Gastroesophageal sphincter (tissue), 4 donors: ENCODE measurements at regions not wholly inside any gene's neighbourhood (a gene's known extent, or its start where the extent isn't known, plus 50 kb on each side); places are given as distances from the start of the nearest gene placed in this dataset.

ENCODE experiments used
- ATAC-seq: fragments of 150-250 bp; one replicate; pipeline ENCODE4 v1.9.1; 2016; ENCODE audit warnings: mild to moderate bottlenecking, moderate library complexity
- H3K27ac ChIP-seq, 4 donors: fragments of 200-600 bp; sonication (generic) in 3 of 4; 1 replicate in 3 of 4; 2 replicates in 1 of 4; pipeline ENCODE4 v1.5.1; 2016 to 2019
- H3K27me3 ChIP-seq: fragments of 200-600 bp; sonication (generic); one replicate; pipeline ENCODE4 v1.5.1; 2019
- H3K36me3 ChIP-seq, 2 donors: fragments of 200-600 bp; sonication (generic); one replicate each; pipeline ENCODE4 v1.5.1; 2019; ENCODE audit warnings: control low read depth in 1 of 2
- H3K4me1 ChIP-seq, 3 donors: fragments of 200-600 bp; sonication (generic); 1 replicate in 2 of 3; 2 replicates in 1 of 3; pipeline ENCODE4 v1.5.1; 2016 to 2019; ENCODE audit warnings: control low read depth in 2 of 3
- H3K4me3 ChIP-seq, 2 donors: fragments of 200-600 bp; sonication (generic); one replicate each; pipeline ENCODE4 v1.5.1; 2019; ENCODE audit warnings: mild to moderate bottlenecking in 1 of 2, moderate library complexity in 1 of 2
- H3K9me3 ChIP-seq, 3 donors: fragments of 200-600 bp; sonication (generic); one replicate each; pipeline ENCODE4 v1.5.1; 2017 to 2019; ENCODE audit warnings: control low read depth in 2 of 3
- EP300 ChIP-seq: sonication (generic); formaldehyde crosslinking; IDR thresholded peaks from one replicate; pipeline ENCODE4 v1.6.1; 2017; ENCODE audit warnings: antibody characterized with exemption, mild to moderate bottlenecking
- POLR2A ChIP-seq, 2 donors: fragments of 450-650 bp; IDR thresholded peaks; one replicate each; pipeline ENCODE4 v1.6.1; 2017; ENCODE audit warnings: antibody characterized with exemption in 2 of 2, mild to moderate bottlenecking in 2 of 2, moderate library complexity in 1 of 2
- POLR2AphosphoS5 ChIP-seq: sonication (generic); formaldehyde crosslinking; IDR thresholded peaks from one replicate; pipeline ENCODE4 v1.6.1; 2017; ENCODE audit warnings: antibody characterized with exemption
- WGBS, 2 donors: methylation state at CpG; one replicate each; pipeline ENCODE4 v1.1.5; 2018; ENCODE audit warnings: low coverage in 1 of 2; 5-methylcytosine and 5-hydroxymethylcytosine counted together
- TF ChIP-seq, protein P1 (sequence below), 4 experiments: fragments of 200-600 bp in 2 of 4; fragments of 450-650 bp in 2 of 4; sonication (generic) in 1 of 4; IDR thresholded peaks; one replicate each; pipeline ENCODE4 v1.5.1; 2017 to 2019; ENCODE audit warnings: antibody characterized with exemption in 4 of 4, mild to moderate bottlenecking in 2 of 4, moderate library complexity in 2 of 4

DNA sequence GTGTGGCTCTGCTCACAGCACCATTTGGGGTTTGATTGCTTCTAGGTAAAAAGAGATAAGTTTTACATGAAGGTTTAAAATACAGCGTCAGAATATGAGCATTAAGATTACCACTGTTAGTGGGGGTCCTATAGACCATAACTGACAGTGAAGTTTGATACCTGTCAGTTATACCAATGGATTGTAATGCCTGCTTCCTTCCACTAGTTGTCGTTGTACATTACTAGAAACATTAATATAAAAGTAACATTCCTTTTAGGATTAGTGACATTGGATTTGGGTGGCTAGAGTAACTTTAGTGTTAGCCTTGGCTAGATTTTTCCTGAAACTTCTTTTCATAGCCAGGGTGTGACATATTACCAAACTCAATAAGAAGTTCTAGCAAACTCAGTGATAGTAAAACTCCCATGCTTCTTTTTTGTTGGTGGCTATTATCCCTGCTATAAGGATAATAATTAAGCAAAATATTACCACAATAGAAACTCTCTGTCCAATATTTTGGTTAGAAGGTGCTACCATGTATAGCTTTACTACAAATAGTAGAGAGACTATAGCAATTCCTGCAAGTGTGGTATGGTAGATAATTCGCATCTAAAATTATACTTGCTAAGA, 57.1 kb downstream of the FAM181B start:
- TF ChIP-seq POLR2A (IDR thresholded peaks at IDR 0.05) (no peak), EP300 (no peak), POLR2AphosphoS5 (no peak)
- TF ChIP-seq, protein P1, sequence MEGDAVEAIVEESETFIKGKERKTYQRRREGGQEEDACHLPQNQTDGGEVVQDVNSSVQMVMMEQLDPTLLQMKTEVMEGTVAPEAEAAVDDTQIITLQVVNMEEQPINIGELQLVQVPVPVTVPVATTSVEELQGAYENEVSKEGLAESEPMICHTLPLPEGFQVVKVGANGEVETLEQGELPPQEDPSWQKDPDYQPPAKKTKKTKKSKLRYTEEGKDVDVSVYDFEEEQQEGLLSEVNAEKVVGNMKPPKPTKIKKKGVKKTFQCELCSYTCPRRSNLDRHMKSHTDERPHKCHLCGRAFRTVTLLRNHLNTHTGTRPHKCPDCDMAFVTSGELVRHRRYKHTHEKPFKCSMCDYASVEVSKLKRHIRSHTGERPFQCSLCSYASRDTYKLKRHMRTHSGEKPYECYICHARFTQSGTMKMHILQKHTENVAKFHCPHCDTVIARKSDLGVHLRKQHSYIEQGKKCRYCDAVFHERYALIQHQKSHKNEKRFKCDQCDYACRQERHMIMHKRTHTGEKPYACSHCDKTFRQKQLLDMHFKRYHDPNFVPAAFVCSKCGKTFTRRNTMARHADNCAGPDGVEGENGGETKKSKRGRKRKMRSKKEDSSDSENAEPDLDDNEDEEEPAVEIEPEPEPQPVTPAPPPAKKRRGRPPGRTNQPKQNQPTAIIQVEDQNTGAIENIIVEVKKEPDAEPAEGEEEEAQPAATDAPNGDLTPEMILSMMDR (IDR thresholded peaks at IDR 0.05): no peak
- no peak for ATAC-seq
- no peaks in the 10 kb centered on the region for H3K27me3 ChIP-seq
- WGBS, 2 donors: 44 to 69% methylated on average over 2 to 3 of the region's 3 CpGs
- no peak overlapping the region for H3K4me3 ChIP-seq
- H3K36me3 ChIP-seq: no peaks in the 10 kb centered on the region
- no peak overlapping the region for H3K27ac ChIP-seq
- no peaks in the 10 kb centered on the region for H3K9me3 ChIP-seq
- H3K4me1 ChIP-seq: no peaks in the 10 kb centered on the region

DNA sequence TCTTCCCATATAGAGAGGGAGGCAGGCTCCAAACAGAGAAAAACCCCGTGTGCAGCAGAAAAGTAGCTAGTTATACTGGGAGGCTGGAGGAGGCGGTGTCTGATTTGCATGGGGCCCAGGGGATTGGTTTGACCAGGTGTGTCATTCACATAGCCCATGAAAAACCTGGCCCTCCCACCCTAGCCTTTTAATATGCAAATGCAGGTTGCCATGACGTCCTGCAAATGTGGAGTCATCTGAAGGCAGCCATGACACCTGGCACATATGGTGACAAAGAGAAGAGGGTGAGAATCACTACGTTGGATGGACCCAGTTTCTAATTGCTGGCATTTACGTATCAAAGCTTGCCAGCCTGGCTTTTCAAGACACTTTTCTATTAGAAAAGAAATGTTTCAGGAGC, 57.8 kb downstream of the FAM181B start:
- no peak for ATAC-seq
- no peaks in the 10 kb centered on the region for H3K36me3 ChIP-seq
- no peak overlapping the region for H3K27ac ChIP-seq
- 60 to 64% methylated on average over 2 to 5 of the region's 5 CpGs for WGBS, 2 donors
- TF ChIP-seq EP300 (no peak), POLR2A (IDR thresholded peaks at IDR 0.05) (no peak), POLR2AphosphoS5 (no peak)
- TF ChIP-seq, protein P1 (IDR thresholded peaks at IDR 0.05): no peak
- H3K4me1 ChIP-seq: no peaks in the 10 kb centered on the region
- H3K27me3 ChIP-seq: no peaks in the 10 kb centered on the region
- H3K9me3 ChIP-seq: no peaks in the 10 kb centered on the region
- no peak overlapping the region for H3K4me3 ChIP-seq

DNA sequence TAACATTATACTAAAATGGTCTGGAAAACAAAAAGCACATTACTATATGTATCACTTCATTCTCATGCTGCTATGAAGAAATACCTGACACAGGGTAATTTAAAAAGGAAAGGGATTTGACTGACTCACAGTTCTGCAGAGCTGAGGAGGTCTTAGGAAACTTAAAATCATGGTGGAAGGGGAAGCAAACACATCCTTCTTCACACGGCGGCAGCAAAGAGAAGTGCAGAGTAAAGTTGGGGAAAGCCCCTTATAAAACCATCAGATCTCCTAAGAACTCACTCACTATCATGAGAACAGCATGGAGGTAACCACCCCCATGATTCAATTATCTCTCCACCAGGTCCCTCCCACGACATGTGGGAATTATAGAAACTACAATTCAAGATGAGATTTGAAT, 60.0 kb downstream of the FAM181B start:
- no peak for TF ChIP-seq POLR2AphosphoS5
- TF ChIP-seq POLR2A (IDR thresholded peaks at IDR 0.05): no peak
- TF ChIP-seq, protein P1 (IDR thresholded peaks at IDR 0.05): no peak
- TF ChIP-seq EP300: no peak
- H3K9me3 ChIP-seq: peaks cover 0 to 6% (median 0%) of the 10 kb centered on the region in 3 donors

DNA sequence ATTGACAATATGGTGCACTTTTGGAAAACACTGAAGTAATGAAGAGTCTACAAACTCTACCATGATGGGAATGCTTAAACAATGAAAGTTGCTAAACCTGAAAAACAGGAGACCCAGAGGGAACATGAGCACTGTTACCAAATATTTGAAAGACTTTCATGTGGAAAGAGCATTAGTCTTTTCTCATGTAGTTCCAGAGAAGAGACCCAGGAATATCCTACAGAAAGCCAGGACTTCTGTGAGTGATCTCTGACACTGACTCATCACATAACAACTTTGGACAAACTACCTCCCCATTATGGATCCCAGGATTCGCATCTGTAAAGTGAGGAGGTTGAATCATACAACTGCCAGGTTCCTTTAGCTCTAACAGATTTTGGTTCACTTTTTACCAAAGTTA, 62.2 kb downstream of the FAM181B start:
- 75 to 78% methylated on average over 1 of the region's 1 CpG for WGBS, 2 donors
- ATAC-seq: no peak
- H3K4me1 ChIP-seq: no peaks in the 10 kb centered on the region
- H3K36me3 ChIP-seq: no peaks in the 10 kb centered on the region
- H3K27me3 ChIP-seq: no peaks in the 10 kb centered on the region
- no peak overlapping the region for H3K4me3 ChIP-seq
- H3K9me3 ChIP-seq: peaks cover 0 to 6% (median 0%) of the 10 kb centered on the region in 3 donors
- no peak overlapping the region for H3K27ac ChIP-seq
- TF ChIP-seq POLR2AphosphoS5 (no peak), POLR2A (IDR thresholded peaks at IDR 0.05) (no peak), EP300 (no peak)
- TF ChIP-seq, protein P1 (IDR thresholded peaks at IDR 0.05): no peak

More for the DNA sequence above, 60.0 kb downstream of the FAM181B start:
- Histone ChIP-seq H3K4me3 (no peak overlapping the region), H3K36me3 (no peaks in the 10 kb centered on the region), H3K27ac (no peak overlapping the region), H3K27me3 (no peaks in the 10 kb centered on the region), H3K4me1 (no peaks in the 10 kb centered on the region)
- ATAC-seq: no peak
- 50 to 58% methylated on average over 3 of the region's 3 CpGs for WGBS, 2 donors

DNA sequence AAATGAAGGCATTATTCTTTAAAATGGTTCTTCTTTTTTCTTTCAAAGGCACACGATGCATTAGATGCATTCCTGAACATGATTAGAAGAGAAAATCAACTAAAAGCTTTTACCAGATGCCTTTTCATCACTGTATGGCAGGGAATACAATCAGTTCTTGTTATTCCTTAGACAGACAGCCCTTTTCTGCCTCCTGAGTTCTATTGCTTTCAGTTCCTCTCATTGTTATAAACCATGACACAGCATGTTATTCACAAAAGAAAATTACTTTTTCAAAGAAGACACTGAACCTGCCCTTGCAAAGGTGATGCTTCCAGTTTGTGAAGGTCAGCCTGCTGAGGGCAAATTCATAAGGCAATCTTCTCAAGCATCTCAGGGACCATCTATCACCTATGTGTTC, 70.1 kb downstream of the FAM181B start:
- Histone ChIP-seq H3K4me3 (no peak overlapping the region), H3K9me3 (no peaks in the 10 kb centered on the region), H3K4me1 (no peaks in the 10 kb centered on the region), H3K36me3 (no peaks in the 10 kb centered on the region), H3K27ac (no peak overlapping the region), H3K27me3 (no peaks in the 10 kb centered on the region)
- TF ChIP-seq POLR2A (IDR thresholded peaks at IDR 0.05): no peak
- TF ChIP-seq, protein P1 (IDR thresholded peaks at IDR 0.05): no peak
- no peak for TF ChIP-seq POLR2AphosphoS5
- TF ChIP-seq EP300: no peak
- 44 to 67% methylated on average over 1 of the region's 1 CpG for WGBS, 2 donors
- no peak for ATAC-seq
